ENCODE measurements at regions not wholly inside any gene's neighbourhood (a gene's known extent, or its start where the extent isn't known, plus 50 kb on each side); places are given as distances from the start of the nearest gene placed in this dataset.
"Not testable (repeated sequence)": the region's sequence is repeated elsewhere in the genome, so short reads cannot be mapped to it uniquely, and the experiment has no call there.

DNA sequence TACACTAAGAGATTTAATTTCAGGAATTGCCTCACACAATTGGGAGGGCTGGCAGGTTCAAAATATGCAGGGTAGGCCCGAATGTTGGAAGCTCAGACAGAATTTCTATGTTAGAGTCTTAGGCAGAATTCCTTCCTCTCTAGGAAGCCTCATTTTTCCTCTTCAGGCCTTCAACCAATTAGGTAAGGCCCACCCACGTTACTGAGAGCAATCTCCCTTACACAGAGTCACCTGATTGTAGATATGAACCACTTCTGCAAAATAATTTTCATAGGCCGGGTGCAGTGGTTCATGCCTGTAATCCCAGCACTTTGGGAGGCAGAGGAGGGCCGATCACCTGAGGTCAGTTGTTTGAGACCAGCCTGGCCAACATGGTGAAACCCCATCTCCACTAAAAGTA, 50.2 kb upstream of the HIVEP1 start:
- DNase-seq = no peak

DNA sequence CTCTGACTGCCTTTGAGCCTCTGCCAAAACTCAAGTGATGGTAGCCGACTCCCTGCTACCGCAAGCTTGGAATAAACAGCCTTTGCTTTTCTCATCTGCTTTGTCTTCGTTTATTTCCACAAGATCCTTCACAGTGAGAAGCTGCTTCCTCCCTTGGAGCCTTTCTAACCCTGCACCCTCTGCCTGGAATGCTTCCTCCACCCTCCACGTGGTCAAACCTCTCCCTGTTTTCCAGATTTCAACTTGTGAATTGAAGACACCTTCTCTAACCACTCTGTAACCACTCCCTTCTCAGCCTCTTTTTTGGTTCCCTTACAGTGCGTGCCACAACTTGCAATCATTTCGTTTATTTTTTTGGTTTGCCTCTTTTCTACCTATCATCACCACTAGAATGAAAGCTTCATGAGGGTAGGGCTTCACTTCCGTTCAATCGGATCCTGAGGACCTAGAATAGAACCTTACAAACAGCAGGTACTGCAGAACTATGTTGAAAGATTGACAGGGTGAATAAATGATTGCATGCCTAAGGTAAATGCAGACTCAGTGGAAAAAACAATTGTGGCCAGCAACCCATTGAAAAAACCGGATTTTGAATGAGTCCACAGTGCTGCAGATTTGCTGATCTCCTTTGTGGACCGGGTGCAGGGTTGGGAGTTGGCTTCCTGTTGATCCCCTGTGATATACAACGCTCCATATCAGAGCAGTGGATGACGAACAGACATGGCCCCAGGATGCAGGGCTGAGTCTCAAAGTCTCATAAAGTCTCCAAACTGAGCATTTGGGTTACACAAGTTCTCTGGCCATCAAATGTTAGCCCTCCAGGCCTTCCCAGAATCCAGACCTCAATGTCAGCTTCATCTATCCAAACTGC, 51.0 kb upstream of the HIVEP1 start:
- no peak for DNase-seq

DNA sequence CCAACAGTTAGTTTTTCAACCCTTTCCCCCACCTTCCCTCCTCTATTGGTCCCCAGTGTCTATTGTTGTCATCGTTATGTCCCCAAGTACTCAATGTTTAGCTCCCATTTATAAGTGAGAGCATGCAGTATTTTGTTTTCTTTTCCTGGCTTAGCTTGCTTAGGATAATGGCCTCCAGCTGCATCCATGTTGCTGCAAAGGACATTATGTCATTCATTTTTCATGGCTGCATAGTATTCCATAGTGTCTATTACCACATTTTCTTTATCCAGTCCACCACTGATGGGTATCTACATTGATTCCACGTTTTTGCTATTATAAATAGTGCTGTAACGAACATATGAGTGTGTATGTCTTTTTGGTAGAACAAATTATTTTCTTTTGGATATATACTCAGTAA, 55.3 kb upstream of the HIVEP1 start:
- DNase-seq = no peak

- no peak for DNase-seq
These were observed 58.5 kb upstream of the HIVEP1 start for GRCh38 chr6:11953641-11954040.

GRCh38 chr6:11952316-11952715, 59.8 kb upstream of the HIVEP1 start:
- DNase-seq = no peak

DNA sequence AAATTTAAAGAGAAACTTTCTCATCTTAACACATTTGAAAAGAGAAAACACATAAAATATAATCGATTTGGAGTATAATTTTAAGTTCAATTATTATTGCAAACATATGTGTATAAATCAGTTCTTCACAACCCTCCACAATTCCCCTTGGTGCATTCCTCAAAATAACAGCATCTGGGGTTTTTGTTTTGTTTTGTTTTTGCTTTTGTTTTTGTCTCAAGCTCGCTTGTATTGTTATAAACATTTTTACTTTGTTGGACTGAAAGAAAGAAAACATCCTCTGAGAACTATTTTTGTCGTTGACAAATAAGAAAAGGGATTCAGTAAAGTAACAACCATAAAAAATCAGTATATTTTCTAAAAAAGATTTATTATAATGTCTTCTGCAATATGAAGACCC, 60.2 kb upstream of the HIVEP1 start:
- no peak for DNase-seq

DNA sequence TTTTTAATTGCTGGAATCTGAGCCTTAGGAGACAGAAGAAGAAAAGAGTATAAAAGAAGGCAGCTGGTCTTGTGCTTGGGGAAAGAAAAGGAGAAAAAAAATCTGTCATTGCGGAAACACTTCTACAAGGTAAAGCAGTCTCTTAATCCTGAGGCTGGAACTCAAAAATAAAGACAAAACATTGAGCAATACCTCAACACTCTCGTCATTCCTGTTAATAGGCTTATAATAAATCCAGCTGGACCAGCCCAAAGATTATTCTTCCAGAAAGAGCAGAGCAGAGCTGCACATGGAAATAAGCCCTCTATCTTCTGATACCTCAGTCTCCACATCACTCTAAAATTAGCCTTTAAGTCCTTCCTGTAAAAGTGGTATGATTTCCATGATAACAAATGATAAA, 62.0 kb upstream of the HIVEP1 start:
- no peak for DNase-seq

- DNase-seq = no peak
These were observed 64.5 kb upstream of the HIVEP1 start for GRCh38 chr6:11947575-11947974.

DNA sequence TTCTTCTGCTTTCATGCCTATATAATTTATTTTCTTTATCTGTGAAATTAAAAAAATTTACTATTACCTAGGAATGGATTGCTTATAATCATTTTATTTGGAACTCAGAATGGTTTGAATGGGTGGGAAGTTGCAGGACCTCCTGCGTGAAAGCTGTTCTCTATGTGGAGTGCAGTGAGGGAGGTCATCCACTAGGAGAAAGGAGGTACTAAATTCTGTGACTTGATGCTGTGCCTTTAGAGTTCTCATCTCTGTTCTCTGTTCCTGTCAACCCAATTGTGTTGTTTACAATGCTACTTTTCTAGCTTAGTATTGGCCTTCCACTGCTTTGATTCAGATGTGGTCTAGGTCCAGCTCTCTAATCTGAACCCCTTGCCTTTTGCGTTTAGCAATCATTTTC, 65.0 kb upstream of the HIVEP1 start:
- no peak for DNase-seq

GRCh38 chr6:11944111-11944510, 68.0 kb upstream of the HIVEP1 start:
- no peak for DNase-seq

DNA sequence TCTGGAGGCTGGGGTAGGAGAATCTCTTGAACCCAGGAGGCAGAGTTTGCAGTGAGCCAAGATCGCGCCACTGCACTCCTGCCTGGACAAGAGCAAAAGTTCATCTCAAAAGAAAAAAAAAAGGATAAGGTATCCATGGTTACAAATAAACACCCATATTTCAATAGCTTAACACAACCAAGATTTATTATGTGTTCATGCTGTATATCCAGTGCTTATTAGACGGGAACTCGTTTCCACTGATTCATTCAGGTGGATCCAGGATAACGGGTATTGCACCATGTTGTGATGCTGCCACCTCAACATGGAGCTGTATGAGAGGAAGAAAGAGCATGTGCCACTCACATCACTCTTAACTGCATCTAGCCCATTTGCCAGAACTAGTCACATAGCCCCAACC, 69.1 kb upstream of the HIVEP1 start:
- no peak for DNase-seq

- no peak for DNase-seq
These were observed 69.8 kb upstream of the HIVEP1 start for GRCh38 chr6:11942185-11942864.

- DNase-seq = not testable (repeated sequence)
These were observed 71.5 kb upstream of the HIVEP1 start for GRCh38 chr6:11940532-11941166.

DNA sequence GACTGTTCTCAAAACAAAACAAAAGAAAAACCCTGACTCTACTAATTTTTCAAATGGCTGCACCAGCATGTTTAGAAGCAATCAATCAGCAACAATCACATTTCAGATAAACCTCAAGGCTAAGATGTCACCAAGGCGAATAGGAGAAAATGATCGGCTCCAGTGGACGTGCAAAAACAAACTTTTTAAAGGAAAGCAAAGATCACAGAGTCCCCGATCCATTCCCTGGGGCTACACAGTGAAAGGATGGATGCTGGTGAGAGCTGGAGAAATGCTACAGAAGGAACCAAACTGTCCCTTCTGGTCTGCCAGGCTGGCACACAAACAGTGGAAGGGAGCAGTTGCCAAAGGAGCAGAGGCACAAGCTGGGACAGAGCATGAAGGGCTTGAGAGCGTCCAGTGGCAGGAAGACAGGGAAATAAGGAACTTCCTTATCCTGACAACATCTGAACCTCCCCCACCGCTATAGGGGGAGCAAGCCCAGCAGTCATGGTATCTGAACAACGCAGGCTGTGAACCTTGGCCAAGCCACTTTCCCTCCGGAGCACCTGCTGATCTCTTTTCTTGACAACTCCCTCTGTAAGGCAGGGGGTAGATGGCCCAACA, 73.7 kb upstream of the HIVEP1 start:
- no peak for DNase-seq

- DNase-seq = no peak
These were observed 77.5 kb upstream of the HIVEP1 start for GRCh38 chr6:11934638-11935037.

DNA sequence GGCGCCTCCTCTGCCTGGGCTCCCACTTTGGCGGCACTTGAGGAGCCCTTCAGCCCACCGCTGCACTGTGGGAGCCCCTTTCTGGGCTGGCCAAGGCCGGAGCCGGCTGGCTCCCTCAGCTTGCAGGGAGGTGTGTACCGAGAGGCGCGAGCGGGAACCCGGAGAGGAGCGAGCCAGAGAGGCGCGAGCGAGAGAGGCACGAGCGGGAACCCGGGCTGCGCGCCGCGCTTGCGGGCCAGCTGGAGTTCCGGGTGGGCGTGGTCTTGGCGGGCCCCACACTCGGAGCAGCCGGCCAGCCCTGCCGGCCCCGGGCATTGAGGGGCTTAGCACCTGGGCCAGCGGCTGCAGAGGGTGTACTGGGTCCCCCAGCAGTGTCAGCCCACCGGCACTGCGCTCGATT, 79.2 kb upstream of the HIVEP1 start:
- not testable (repeated sequence) for DNase-seq

DNA sequence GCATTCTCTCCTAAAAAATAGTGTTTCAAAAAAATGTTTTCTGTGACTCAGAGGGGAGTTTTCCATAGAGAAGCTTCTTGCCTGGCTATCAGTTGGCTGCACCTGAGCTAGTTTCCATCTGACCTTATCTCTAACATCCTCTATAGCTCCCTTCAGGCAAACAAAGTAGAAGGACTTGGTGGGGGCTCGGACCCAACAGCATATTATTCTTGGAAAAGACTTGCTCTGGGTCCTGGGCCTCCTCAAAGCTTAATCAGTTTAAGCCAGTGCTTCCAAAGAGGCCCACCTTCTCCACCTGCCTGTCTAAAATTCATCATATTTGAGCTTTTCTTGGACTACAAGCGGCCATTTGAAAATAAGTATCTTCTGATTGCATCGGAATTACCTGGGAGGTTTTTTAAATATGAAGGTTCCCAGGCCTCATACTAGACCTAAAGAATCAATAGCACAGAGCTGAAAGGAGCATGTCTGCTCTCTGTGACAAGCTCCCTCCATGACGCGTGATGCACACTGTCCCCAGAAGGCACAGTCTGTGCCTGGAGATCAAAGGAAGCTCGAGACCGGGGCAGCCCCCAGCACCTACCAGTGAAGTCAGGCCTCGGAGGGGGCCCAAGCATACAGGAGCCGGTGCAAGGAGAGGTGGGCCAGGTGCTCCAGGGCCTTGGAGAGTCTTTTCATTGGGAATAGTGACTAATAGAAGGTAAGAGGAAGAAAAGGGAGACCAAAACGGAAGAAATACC, 80.6 kb upstream of the HIVEP1 start:
- no peak for DNase-seq

DNA sequence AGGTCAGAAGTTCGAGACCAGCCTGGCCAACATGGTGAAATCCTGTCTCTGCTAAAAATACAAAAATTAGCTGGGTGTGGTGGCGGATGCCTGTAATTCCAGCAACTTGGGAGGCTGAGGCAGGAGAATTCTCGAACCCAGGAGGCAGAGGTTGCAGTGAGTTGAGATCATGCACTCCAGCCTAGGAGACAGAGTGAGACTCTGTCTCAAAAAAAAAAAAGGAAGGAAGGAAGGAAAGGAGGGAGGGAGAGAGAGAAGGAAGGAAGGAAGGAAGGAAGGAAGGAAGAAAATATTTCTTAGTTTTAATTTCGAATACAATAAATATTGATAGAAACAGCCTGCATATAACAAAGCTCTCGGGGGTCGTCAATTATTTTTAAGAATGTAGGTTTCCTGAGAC, 81.3 kb upstream of the HIVEP1 start:
- DNase-seq = not testable (repeated sequence)

- no peak for DNase-seq
These were observed 81.9 kb upstream of the HIVEP1 start for GRCh38 chr6:11930240-11930639.

DNA sequence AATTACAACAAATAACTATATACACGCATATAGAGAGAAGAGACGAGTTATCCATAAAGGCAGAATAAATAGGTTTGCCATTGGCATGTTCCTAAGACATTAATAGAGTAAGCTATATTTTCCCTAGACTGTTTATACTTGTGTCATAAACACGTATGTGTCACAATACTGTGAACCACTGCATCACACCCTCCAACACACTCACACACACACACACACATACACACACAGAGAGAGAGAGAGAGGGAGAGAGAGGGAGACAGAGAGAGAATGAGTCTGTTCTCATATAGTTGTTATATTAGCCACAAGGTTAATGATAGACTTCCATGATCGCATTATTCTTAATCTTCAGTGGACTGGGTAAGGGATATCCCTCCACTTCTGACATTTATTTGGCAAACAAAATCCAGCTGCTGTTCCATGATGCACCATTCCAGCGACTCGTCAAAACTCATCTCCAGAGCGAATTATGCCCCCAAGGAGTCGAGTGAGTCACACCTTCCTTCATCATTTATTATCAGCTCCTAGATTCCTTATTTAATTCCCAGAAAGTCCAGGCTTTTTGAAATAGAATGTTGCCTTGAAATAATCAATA, 82.8 kb upstream of the HIVEP1 start:
- DNase-seq = no peak

DNA sequence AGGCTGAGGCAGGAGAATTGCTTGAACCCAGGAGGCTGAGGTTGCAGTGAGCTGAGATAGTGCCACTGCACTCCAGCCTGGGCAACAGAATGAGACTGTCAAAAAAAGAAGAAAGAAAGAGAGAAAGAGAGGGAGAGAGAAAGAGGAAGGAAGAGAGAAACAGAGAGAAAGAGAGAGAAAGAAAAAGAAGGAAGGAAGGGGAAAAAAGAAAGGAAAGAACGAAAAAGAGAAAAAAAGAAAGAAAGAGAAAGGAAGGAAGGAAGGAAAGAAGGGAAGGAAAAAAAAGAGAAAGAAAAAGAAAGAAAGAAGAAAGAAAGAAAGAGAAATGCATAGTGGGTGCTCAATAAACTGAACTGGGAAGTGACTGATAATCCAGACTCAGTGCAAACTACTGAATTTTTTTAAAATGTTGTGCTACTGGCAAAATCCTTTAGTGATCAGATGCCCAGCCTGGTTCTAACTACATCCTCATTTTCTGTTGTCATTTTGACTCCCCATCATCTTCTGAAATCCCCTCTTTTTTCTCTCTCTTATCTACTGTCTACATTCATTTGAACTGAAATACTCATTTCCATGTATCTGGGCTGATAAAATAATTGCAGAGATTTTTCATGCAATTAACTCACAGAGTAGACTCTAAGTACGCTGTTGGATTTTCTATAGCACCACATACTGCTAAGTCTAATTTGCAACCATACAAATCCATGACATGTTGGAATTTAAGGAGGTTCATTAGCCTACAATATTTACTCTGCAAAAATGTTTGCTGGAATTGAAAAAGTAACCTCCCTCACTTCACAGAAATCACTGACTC, 85.3 kb upstream of the HIVEP1 start:
- DNase-seq = no peak

DNA sequence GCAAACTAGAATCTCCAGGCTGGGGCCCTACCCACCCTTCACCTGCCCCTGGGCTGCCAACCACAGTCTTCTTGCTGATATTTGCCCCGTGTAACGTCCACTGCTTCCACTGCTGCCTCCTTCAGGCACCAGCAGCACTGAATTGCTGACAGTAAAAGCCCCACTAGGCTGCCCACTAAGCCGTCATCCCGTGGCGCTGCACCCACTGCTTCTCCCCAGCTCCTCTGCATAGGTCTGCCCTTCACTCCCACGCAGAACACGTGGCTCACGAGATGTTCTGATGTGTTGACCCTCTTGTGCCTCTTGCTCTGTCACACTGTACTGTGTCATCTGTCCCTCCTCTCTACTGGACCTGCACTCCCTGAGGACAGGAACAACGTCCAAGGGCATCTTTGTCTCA, 86.3 kb upstream of the HIVEP1 start:
- no peak for DNase-seq

Measured in NCI-H1436 (cell line).